CD4-positive, alpha-beta T cell treated with Interleukin-15 for 1 hour (primary cell): ENCODE measurements at regions not wholly inside any gene's neighbourhood (a gene's known extent, or its start where the extent isn't known, plus 50 kb on each side); places are given as distances from the start of the nearest gene placed in this dataset.
"Not testable (repeated sequence)": the region's sequence is repeated elsewhere in the genome, so short reads cannot be mapped to it uniquely, and the experiment has no call there.

Source experiments
- DNase-seq: peaks from one replicate; pipeline ENCODE4 v3.0.0-alpha.2; 2020

DNA sequence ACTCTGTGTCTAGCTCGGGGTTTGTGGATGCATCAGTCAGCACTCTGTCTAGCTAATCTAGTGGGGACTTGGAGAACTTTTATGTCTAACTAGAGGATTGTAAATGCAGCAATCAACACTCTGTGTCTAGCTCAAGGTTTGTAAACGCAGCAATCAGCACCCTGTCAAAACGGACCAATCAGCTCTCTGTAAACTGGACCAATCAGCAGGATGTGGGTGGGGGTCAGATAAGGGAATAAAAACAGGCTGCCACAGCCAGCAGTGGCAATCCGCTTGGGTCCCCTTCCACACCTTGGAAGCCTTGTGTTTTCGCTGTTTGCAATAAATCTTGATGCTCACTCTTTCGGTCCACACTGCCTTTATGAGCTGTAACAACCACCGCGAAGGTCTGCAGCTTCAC, 920.7 kb upstream of the FOXG1 start:
- DNase-seq = no peak

DNA sequence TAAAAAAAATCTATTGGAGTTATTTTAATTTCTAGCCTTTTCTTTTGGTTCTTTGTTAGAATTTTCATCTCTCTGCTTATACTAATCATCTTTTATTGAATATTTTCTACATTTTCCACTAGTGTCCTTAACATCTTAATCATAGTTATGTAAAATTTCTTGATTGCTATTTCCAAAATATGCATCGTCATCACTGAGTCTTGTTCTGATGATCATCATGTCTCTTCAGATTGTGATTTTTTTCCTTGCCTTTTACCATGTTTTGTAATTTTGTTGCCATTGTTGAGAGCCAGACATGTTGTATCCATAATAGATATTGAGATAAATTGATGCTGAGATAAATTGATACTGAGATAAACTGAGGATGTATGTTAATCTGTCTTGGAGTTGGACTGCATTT, 919.1 kb upstream of the FOXG1 start:
- DNase-seq = not testable (repeated sequence)

DNA sequence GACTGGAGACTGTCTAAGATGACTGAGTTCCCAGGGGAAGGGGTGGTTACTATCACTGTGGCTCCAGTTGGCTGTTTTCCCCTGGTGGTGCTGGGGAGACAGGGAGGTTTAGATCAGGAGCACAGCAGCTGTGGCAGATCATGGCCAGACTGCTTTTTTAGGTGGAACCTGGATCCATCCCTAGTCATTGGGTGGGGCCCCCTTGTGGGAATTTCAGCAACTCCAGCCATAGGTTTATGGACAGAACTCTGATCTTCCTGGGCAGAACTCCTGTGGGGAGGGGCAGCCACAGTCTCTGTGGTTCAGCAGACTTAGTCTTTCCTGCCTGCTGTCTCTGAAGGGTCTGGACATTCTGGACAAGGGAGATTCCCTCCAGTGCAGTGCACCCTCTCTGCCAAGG, 917.4 kb upstream of the FOXG1 start:
- not testable (repeated sequence) for DNase-seq

DNA sequence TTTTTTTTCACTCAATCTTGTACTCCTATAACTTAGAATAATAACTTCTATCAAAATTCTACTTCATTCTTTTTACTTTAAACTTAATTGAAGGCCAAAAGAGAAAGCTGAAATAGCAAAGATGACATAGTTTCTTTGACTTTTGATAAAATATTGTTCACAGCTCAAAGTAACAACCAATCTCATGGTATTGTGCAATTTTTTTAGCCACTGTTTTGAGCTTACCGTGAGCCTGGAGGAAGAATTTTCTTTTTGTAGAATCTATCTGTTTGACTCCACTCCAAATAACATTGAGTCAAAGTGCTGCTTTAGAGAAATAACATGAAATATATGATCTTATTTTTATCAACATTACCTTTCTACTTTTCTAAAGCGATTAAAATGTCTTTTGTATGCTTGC, 903.9 kb upstream of the FOXG1 start:
- no peak for DNase-seq

DNA sequence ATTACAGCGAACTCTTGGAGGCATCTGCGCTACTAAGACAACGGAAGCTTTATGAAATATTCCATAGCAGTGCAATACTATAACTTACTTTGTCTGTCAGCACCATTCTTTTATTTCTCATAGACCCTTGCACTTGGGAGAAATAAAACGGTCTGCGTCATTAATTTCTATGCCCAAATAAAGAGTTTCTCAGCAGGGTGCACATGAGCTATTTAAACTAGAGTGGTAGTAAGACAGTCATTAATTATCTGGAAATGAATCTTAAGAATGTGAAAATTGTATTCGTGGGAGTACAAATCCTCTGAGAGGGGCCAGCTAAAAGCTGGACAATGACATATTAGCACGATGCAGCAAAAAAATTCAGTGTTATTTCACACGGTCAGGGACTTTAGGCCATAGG, 903.4 kb upstream of the FOXG1 start:
- DNase-seq = no peak

DNA sequence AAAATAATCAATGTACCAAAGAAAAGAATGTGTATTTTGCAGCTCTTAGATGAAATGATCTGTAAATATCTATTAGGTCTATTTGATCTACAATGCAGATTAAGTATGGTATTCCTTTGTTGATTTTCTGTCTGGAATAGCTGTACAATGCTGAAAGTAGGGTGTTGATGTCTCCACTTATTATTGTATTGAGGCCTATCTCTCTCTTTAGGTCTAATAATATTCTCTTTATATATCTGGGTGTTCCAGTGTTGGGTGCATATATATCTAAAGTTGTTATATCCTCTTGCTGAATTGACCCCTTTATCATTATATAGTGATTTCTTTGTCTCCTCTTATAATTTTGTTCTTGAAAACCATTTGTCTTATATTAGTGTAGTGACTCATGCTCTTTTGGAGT, 885.5 kb upstream of the FOXG1 start:
- DNase-seq = no peak

DNA sequence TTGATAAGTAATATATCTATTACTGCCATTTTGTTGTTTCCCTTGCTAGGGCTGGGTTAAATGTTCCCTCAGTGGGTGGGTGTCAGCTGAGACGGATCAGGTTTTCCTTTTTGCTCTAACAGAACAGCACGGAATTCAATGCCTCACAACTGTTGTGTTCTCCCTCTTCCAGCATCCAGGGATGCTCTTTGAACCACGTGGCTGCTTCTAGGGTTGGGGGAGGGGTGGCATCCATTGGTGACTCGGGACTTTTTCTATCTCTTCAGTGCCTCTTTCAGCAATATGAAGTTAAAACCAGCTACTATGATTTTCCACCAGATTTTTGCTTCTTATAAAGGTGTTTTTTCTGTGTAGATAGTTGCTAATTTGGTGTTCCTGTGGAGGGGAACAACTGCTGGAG, 884.9 kb upstream of the FOXG1 start:
- no peak for DNase-seq

DNA sequence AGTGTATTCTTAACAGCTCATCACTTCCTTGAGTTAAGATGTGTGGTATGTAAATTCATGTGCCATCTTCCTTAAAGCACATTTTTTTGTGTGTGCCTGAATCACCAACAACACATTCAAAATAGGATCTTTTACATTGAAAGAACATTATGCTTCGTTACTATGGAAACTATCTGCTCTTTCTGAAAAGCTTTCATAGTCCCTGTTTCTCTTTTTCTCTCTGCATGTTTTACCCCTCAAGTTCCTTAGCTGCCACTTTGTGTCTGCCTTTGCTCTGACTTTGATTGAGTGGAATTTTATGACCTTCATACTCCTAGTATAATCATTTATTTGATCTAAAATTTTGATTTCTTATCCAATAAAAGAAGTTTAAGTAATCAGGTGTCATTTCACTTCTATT, 880.3 kb upstream of the FOXG1 start:
- no peak for DNase-seq

DNA sequence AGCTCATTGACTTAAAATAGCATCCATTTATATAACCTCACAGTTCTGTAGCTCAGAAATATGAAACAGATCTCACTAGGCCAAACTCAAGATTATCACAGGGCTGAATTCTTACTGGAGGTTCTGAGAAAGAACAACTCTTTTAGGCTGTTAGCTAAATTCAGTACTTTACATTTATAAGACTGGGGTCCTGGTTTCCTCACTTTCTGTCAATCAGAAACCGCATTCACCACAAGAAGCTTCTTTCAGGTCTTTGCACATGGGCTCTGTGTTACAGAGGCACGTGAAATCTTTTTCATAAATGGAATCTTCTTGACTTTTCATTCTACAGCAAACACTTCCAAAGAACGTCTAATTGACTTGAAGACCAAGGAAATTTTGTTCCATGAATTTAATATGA, 876.3 kb upstream of the FOXG1 start:
- no peak for DNase-seq

DNA sequence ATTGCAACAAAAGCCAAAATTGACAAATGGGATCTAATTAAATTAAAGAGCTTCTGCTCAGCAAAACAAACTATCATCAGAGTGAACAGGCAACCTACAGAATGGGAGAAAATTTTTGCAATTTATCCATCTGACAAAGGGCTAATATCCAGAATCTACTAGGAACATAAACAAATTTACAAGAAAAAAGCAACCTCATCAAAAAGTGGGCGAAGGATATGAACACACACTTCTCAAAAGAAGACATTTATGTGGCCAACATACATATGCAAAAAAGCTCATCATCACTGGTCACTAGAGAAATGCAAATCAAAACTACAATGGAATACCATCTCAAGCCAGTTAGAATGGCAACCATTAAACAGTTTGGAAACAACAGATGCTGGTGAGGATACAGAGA, 858.1 kb upstream of the FOXG1 start:
- DNase-seq = not testable (repeated sequence)

DNA sequence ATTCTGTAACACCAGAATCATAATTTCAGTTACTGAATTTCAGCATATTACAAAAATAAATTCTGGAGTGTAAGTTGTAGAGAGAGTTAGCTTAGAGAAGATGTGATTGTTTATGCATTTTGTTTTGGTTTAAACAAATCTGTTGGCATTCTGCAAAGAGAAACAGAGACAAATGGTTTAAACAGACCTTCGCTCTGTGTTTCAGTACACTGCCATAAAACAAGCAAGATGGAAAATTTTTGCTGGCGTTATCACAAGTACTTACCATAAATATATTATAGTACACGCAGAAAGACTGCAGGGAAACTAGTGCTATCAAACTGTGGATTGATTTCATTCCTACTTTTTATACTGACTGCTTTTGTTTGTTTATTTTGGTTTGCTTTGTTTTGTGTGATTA, 850.3 kb upstream of the FOXG1 start:
- DNase-seq = no peak

DNA sequence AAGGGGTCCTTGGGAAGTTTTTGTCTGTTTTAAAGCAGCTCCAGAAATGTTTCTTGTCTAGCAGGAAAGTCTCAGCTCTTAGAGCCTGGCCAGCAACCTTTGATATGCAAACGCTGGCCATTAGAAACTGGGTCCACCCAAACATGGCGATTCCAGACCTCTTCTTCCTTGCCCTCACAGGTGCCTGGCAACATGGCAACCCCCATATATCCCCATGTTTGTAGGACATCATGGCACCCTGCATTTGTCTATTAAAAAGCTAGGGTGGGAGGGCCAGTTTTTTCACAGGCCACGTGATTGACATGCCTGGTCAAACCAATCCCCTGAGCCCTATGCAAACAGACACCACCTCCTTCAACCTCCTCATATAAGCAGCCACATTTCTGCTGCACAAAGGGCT, 848.7 kb upstream of the FOXG1 start:
- DNase-seq = no peak

DNA sequence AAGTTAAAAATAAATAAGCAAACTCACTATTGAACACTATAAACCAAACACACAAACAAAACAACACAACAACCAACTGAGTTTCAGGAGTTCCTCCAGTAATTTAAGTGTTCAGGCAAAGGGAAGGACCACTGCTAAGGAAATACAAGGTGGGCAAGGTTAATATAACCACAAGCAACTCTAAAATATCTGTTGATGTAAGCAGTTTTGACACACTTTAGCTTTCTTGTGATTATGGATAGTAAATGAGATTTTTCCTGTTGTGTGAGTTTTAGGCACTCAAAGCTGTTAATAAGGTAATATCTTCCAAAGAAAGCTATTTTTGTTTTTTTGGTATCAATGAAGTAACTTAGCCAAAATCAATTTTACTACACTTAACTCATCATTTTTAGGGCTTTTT, 839.1 kb upstream of the FOXG1 start:
- no peak for DNase-seq

DNA sequence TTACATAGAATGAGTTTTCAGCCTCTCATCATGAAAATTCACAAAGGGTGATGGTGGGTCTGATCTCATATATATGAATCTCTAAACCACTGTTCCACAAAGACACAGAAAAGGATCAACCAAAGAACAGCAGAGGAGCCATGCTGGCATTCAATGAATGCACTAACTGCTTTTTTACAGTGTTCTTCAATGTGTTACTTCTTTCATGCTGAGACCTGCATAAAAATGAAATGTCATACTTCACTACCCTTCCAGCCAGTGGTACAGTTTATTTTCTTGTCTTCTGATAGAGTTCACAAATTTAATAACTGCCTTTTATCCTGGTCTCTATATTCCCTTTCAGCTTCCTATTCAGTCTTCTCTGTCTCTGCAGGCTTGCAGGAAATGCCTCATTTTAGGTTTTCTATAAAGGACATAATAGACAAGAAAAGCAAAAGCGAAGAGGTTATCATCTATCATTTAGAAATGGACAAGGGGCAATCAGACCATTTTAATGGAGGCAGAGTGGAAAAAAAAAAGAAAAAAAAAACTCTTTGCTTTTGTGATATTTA, 836.7 kb upstream of the FOXG1 start:
- no peak for DNase-seq

DNA sequence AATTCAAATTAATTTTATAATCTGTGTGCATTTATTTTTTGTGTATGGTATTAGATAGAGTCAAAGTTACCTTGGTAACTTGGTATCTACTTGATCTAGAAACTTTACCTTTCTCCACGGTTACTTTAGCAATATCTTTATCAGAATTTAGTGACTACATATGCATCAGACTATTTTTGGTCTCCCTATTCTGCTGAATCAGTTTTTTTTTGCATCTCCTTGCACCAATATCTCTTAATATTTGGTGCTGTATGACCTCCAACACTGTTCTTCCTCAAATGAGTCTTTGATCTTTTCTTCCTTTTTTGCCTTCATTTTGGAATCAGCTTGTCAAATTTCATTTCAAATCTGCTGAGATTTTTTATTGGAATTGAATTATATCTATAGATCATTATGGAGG, 828.2 kb upstream of the FOXG1 start:
- DNase-seq = no peak

DNA sequence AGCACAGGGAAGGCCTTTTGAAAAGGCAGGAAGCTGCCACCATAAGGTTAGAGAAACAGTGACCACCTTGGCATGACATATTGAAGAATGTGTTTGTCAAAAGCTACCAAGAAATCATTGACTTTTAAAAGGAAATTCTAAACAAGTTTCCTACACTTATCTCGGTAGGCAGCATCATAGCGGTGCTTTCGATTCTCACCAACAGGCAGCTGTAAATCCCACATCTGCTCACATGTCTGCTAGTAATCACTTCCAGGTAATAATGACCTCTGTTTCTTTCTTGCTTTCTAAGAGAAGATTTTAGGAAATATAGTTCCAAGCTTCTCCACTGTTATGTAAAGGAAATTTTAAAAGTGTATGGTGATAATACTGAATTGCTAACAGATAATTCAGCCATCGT, 821.1 kb upstream of the FOXG1 start:
- DNase-seq = no peak

DNA sequence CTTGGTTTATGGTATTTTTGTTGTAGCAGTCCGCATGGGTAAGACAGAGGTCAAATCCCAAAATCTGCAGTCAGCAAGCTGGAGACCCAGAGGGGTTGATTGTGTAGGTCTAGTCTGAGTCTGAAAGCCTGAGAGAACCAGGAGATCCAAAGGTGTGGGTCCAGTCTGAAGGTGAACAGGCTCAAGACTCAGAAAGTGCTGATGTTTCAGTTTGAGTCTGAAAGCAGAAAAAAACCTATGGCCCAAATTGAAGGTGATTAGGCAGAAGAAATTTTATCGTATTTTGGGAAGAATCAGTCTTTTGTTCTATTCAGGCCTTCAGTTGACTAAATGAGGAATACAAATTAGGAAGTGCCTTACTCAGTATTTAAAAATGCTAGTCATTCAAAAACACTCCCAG, 807.8 kb upstream of the FOXG1 start:
- no peak for DNase-seq

DNA sequence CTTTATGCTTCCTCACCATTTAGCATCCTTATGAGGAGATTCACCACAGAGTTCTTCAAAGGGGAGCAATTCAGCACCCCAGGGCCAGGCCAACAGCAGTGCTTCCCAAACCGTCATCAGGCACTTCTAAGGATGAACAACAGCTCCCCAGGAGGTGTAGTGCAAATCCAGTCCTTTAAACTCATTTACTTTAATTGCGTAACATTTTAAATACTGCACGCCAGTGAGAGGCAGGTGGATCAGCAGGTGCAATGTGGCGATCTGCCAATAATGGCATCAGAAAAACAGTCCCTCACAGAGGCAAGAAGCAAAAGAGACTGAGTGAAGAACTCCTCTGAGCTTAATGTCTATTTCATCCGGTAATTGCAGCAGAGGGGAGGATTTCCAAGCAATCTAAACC, 770.9 kb upstream of the FOXG1 start:
- DNase-seq = no peak

DNA sequence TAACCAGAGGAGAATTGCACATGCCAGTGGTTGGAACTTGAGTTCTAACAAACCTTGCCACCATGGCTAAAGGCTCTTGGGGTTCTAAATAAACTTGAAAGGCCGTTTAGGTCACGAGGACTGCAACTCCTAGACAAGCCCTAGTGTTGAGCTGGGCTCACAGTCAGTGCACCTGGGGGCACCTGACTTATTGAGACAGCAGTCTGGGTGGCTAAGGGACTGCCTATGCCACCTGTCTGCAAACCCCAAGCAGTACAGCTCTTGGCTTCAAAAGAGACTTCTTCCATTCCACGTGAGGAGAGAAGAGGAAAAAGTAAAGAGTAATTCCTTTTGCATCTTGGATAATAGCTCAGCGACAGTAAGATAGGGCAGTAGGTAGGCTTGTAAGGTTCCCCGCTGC, 765.6 kb upstream of the FOXG1 start:
- DNase-seq = no peak

DNA sequence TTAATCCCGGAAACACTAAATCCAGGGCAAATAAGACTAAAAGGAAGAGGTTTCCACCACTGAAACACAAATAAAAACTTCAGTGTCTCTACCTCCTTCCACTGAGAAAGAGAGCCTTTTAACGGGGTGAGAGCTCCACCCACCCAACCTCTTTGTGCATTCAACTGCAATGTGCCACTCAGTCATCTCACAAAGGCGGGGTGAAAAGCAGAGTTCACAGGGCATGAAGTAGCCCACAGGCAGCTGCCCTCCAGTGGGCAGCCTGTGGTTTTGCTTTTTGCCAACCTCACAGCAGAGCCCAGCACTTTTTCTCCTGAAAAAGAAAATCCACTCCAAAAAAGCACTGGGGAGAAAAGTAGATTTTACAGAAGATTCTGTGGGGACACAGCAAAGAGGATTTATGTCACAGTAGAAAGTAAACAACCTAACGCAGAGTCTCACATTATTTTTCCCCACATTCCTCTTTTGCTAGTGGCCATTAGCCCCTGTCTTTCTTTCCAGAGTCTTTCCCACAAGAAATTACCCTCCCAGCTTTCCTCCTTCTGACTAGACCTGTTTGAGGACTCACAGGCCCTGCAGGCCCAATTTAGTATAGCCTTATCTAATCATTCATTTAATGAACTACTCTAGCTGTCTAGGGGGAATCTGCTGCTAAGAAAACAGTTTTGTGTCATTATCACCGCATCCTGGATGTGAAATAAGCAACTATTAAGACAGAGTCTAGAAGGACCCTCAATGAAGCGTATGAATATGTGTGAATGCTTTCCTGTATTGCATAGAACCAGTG, 753.8 kb upstream of the FOXG1 start:
- no peak for DNase-seq

DNA sequence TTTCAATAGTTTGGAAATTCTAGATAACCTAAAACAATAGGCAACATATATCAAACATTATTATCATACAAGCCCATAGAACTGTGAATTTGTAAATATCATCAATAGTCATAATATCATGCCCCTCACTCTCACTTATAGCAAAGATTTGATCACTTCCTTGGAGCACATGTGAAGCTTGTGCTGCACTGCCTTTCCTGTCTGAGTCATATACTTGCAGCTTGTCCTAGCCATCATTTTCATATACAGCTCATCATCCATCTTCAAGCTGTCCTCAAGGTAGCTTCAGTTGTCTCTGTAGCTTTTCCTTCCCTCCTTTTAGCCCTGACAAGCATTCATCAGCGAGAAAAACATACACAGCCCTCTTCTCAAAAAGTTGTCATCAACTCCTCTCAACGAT, 746.5 kb upstream of the FOXG1 start:
- no peak for DNase-seq

DNA sequence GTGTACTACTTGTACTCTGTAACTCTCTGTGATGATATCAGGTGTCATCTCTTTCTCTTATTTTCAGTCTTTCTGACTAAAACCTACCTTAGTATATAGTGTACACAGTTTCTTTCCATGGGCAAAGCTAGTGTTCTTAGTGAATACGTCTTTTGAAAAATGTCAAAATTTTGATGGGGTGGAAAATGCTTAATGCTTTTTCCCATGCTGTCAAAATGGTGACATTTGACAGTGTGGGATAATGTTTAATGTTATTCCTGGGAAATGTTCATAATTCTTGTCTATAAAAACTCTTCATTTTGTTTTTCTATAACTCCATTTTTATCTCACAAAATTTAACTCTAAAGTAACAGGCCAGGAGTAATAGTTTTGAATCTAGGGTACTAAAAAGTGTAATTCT, 742.7 kb upstream of the FOXG1 start:
- DNase-seq = no peak

DNA sequence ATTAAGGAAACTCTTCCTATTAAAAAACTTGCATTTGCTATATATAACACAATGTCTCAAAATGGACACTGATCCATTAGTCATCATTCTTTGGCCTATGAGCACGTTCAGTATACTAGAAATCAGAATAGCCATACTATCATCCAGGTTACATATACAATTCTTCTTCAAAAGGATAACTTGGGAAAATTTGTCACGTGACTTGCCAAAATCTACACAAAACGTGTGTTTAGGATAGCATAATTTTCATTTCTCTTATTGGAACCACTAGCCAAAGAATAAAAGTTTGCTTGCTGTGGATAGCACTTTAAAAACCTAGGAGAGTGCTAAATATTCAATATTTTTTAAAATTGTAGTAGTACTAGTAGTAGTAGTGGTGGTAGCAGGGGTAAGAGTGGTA, 714.3 kb upstream of the FOXG1 start:
- DNase-seq = no peak

DNA sequence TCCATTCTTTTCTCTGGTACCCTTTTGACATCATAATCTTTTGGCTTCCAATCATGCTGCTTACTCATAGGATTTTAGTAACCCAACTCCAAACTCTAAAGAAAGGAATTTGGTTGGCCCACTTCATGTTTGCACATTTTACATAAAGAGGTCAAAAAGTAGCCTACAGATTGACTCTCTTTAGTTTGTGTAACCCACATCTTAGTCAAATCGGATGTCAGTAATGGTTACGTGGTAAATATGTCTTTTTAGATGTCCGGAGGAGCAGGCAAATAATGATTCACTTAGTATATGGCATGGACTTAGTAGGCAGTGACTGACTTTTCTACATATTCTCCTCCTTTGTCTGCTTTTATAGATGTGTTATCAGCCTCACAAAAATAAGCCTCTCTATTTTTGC, 711.6 kb upstream of the FOXG1 start:
- no peak for DNase-seq
